ENCODE measurements at regions not wholly inside any gene's neighbourhood (a gene's known extent, or its start where the extent isn't known, plus 50 kb on each side); places are given as distances from the start of the nearest gene placed in this dataset.

- TF ChIP-seq CTCF (IDR thresholded peaks at IDR 0.05; ENCODE audit: low read depth, low read length): no peak
- in situ Hi-C loops (cut with HindIII; ENCODE audit: low sequenced_read_pairs): no loop called here
- no peak for DNase-seq (ENCODE audit: low read depth, low spot score)
- H3K4me3 ChIP-seq (ENCODE audit: low read depth, low read length): no peak overlapping the region
Observed at GRCh38 chr12:115386946-115387345, 703.0 kb upstream of the TBX3 start.

DNA sequence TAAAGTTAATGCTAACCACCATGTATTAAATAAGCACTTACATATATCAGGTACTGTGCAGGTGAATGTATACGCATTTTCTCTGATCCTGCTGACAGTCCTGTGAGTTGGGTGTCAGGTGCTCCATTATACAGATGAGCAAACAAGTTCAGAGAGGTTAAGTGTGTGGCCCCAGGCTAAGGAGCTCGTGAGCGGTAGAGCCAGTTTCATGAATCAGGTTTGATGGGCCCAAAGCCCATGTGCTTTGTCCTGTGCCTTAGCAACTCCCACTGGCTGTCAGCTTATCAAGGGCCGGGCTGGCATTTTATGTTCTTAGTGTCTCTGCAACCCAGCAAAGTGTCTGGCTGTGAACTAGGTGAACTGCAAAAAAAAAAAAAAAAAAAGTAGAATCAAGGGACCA is 701.2 kb upstream of the TBX3 start:
- no peak overlapping the region for H3K4me3 ChIP-seq (ENCODE audit: low read depth, low read length)
- no peak for DNase-seq (ENCODE audit: low read depth, low spot score)
- in situ Hi-C loops (cut with HindIII; ENCODE audit: low sequenced_read_pairs): no loop called here
- no peak for TF ChIP-seq CTCF (IDR thresholded peaks at IDR 0.05; ENCODE audit: low read depth, low read length)

DNA sequence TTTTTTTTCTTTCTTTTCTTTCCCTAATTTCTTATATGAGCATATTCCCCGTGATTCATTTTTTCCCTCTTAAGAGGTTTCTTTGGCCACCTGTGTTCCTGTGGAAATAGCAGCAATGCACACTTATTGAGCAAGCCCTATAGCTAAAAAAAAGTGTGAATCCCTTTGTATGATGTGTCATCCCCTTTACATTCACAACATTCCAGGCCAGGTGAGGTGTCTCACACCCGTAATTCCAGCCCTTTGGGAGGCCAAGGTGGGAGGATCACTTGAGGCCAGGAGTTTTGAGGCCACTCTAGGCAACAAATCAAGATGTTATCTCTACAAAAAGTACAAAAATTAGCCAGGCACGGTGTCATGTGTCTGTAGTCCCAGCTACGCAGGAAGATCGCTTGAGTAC is 700.4 kb upstream of the TBX3 start:
- TF ChIP-seq CTCF (IDR thresholded peaks at IDR 0.05; ENCODE audit: low read depth, low read length): no peak
- DNase-seq (ENCODE audit: low read depth, low spot score): no peak
- in situ Hi-C loops (cut with HindIII; ENCODE audit: low sequenced_read_pairs): no loop called here
- no peak overlapping the region for H3K4me3 ChIP-seq (ENCODE audit: low read depth, low read length)

DNA sequence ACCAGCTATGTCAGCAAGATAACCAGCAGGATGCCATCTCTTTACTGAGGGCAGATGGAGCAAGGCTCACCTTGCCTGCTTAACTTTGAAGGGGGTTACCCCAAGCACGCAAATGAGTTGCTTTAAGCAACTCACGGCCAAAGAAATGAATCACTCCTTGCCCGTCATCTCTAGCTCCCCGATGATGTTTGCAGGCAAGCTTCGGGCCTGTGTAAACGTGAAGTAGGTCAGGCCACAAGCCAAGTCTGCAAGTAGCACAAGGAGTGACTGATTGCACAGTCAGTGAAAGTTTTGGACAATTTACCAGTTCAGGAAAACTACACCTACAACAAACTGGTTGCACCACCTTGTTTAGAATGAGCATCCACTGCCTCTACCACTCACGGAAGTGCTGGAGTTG is 699.7 kb upstream of the TBX3 start:
- in situ Hi-C loops (cut with HindIII; ENCODE audit: low sequenced_read_pairs): no loop called here
- peak; percentile 66 for DNase-seq (ENCODE audit: low read depth, low spot score)
- no peak for TF ChIP-seq CTCF (IDR thresholded peaks at IDR 0.05; ENCODE audit: low read depth, low read length)
- no peak overlapping the region for H3K4me3 ChIP-seq (ENCODE audit: low read depth, low read length)

GRCh38 chr12:115382681-115383080 is 698.7 kb upstream of the TBX3 start:
- in situ Hi-C loops (cut with HindIII; ENCODE audit: low sequenced_read_pairs): no loop called here

DNA sequence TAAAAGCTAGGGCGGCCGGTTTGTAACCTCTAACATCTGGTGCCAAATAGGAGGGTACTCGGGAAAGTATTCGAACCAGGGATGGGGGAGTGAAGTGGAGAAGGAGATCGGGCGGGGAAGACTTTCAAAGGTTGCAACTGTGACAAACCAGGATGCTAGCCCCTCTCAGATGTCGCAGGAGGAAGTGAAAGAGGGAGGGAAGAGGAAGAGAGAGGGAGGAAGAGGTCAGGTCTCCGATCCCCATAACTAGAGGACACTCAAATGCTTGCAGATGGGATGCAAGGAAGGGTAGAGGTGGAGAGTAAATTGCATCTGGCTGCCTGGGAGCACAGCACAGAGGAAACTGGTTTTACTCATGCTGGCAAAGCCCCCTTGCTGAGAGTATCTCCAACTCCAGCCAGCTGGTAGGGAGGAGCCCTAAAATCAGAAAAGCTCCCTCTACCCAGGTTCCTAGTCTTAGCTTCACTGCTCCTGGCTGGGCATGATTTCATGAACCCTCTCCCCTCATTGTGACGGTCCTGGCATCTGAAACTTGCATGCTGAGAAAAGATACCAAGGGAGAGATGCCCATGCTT is 696.7 kb upstream of the TBX3 start:
- in situ Hi-C loops (cut with HindIII; ENCODE audit: low sequenced_read_pairs): no loop called here
- TF ChIP-seq CTCF (IDR thresholded peaks at IDR 0.05; ENCODE audit: low read depth, low read length): no peak
- no peak overlapping the region for H3K4me3 ChIP-seq (ENCODE audit: low read depth, low read length)
- no peak for DNase-seq (ENCODE audit: low read depth, low spot score)

More at GRCh38 chr12:115382681-115383080, 698.7 kb upstream of the TBX3 start:
- no peak for TF ChIP-seq CTCF (IDR thresholded peaks at IDR 0.05; ENCODE audit: low read depth, low read length)
- no peak for DNase-seq (ENCODE audit: low read depth, low spot score)
- no peak overlapping the region for H3K4me3 ChIP-seq (ENCODE audit: low read depth, low read length)

DNA sequence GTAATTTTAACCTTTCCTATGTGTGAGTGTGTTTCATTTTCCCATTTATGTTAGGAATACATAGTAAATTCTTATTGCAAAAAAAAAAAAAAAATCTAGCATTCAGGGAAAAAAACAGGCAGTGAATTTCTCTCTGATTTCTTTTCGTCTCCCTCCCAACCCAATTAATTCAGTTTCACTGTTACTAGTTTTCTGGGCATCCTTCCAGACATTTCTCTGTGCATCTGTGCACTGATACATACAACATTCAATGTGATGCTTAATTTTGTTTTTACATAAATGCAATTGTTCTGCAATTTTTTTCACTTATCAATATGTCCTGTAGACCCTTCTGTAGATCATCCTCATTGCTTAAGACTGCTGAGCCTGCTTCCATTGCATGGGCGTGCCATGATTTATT is 694.3 kb upstream of the TBX3 start:
- no peak for TF ChIP-seq CTCF (IDR thresholded peaks at IDR 0.05; ENCODE audit: low read depth, low read length)
- in situ Hi-C loops (cut with HindIII; ENCODE audit: low sequenced_read_pairs): no loop called here
- DNase-seq (ENCODE audit: low read depth, low spot score): no peak
- no peak overlapping the region for H3K4me3 ChIP-seq (ENCODE audit: low read depth, low read length)

Measured in astrocyte of the spinal cord (primary cell).